Kidney (tissue), 13 donors: ENCODE measurements at regions not wholly inside any gene's neighbourhood (a gene's known extent, or its start where the extent isn't known, plus 50 kb on each side); places are given as distances from the start of the nearest gene placed in this dataset.
"Not testable (repeated sequence)": the region's sequence is repeated elsewhere in the genome, so short reads cannot be mapped to it uniquely, and the experiment has no call there.

ENCODE experiments used
- DNase-seq, 5 donors: peaks; one replicate each; pipeline ENCODE4 v3.0.0-alpha.2; 2013 to 2020
- FAIRE-seq: peaks from 2 replicates; lab custom pipeline; 2012; peaks lifted over from hg19 to GRCh38; lab: Jason Lieb, UNC
- H3K27ac ChIP-seq, 2 donors: one replicate each; pipeline ENCODE4 v1.7.0; 2013; ENCODE audit warnings: low read depth in 2 of 2, low read length in 2 of 2, inconsistent platforms in 1 of 2
- H3K27me3 ChIP-seq: one replicate; pipeline ENCODE4 v1.7.1; 2013; ENCODE audit warnings: low read length, inconsistent platforms; ENCODE audit not compliant: control insufficient read depth, insufficient read depth
- H3K36me3 ChIP-seq, 3 donors: one replicate each; pipeline versions ENCODE4 v1.7.0 to v1.7.1; 2013; ENCODE audit warnings: low read length in 3 of 3, control low read depth in 1 of 3, inconsistent platforms in 1 of 3; ENCODE audit not compliant: insufficient read depth in 3 of 3, control insufficient read depth in 2 of 3
- H3K4me1 ChIP-seq, 3 donors: one replicate each; pipeline versions ENCODE4 v1.7.0 to v1.7.1; 2013; ENCODE audit warnings: low read length in 3 of 3, inconsistent platforms in 1 of 3, low read depth in 1 of 3; ENCODE audit not compliant: control insufficient read depth in 2 of 3, insufficient read depth in 2 of 3
- H3K4me3 ChIP-seq, 3 donors: one replicate each; pipeline versions ENCODE4 v1.7.0 to v1.8.1; 2013; ENCODE audit warnings: low read length in 3 of 3, control low read depth in 1 of 3, inconsistent platforms in 1 of 3
- H3K9ac ChIP-seq, 3 donors: one replicate each; pipeline versions ENCODE4 v1.7.0 to v1.7.1; 2013; ENCODE audit warnings: low read length in 3 of 3, control low read depth in 1 of 3, inconsistent platforms in 1 of 3
- H3K9me3 ChIP-seq, 3 donors: one replicate each; pipeline versions ENCODE4 v1.7.0 to v1.7.1; 2013; ENCODE audit warnings: low read length in 3 of 3, control low read depth in 1 of 3, inconsistent platforms in 1 of 3; ENCODE audit not compliant: control insufficient read depth in 2 of 3, insufficient read depth in 1 of 3
- intact Hi-C: fragments of 100-400 bp; cut with DNase I; formaldehyde crosslinking; loops from one replicate; pipeline ENCODE4 v1.11.1; 2022
- TF ChIP-seq, protein P1 (sequence below): IDR thresholded peaks from 3 replicates; pipeline ENCODE4 v1.5.1; 2012; ENCODE audit warnings: mild to moderate bottlenecking, moderate library complexity, borderline replicate concordance; ENCODE audit not compliant: insufficient read depth; ENCODE audit errors: extremely low read depth
- donor health status: control.
- donor health status: control.
- donor health status: control.
- donor health status: control.
- donor health status: control.
- donor health status: DM: yes; HTN: yes; CAD: no.
- donor health status: Normal renal cell carcinoma (clear cell type).

DNA sequence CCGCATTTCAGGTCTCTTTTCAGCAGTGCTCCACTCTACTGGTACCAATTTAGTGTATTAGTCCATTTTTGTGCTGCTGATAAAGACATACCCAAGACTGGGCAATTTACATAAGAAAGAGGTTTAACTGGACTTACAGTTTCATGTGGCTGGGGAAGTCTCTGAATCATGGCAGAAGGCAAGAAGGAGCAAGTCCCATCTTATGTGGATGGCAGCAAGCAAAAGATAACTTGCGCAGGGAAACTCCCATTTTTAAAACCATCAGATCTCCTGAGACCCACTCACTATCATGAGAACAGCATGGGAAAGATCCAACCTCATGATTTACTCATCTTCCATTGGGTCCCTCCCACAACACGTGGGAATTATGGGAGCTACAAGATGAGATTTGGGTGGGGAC lies 231.0 kb upstream of the TNC start:
- H3K4me3 ChIP-seq: not testable (repeated sequence)

DNA sequence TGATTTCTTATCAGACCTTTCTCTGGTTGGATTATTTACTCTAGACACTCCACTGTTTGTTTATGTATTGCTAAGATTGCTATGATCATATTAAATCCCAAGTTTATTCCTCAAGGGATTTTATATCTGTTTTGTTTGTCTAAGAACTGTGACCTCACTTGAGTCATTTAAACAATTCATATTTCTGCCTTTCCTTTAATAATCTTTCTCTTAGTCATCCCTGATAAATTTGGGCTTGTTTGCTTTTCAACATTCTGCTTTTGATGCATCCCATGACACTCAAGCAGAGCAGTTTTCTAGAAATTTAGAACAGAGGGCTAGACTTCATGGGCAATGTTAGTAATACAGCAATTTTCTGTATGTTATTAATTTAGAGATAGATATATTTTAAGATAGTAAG lies 231.6 kb upstream of the TNC start:
- H3K27me3 ChIP-seq: no peaks in the 10 kb centered on the region
- DNase-seq: no peak
- no peak overlapping the region for H3K4me3 ChIP-seq
- intact Hi-C loops: no loop called here
- no peaks in the 10 kb centered on the region for H3K36me3 ChIP-seq
- peaks cover 0 to 3% (median 0%) of the 10 kb centered on the region in 3 donors for H3K9me3 ChIP-seq
- no peak overlapping the region for H3K9ac ChIP-seq
- no peaks in the 10 kb centered on the region for H3K4me1 ChIP-seq
- FAIRE-seq: no peak
- no peak overlapping the region for H3K27ac ChIP-seq
- TF ChIP-seq, protein P1, sequence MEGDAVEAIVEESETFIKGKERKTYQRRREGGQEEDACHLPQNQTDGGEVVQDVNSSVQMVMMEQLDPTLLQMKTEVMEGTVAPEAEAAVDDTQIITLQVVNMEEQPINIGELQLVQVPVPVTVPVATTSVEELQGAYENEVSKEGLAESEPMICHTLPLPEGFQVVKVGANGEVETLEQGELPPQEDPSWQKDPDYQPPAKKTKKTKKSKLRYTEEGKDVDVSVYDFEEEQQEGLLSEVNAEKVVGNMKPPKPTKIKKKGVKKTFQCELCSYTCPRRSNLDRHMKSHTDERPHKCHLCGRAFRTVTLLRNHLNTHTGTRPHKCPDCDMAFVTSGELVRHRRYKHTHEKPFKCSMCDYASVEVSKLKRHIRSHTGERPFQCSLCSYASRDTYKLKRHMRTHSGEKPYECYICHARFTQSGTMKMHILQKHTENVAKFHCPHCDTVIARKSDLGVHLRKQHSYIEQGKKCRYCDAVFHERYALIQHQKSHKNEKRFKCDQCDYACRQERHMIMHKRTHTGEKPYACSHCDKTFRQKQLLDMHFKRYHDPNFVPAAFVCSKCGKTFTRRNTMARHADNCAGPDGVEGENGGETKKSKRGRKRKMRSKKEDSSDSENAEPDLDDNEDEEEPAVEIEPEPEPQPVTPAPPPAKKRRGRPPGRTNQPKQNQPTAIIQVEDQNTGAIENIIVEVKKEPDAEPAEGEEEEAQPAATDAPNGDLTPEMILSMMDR: no peak

More for the DNA sequence above, 231.0 kb upstream of the TNC start:
- H3K27me3 ChIP-seq, FAIRE-seq, H3K9me3 ChIP-seq, H3K36me3 ChIP-seq, H3K9ac ChIP-seq, H3K4me1 ChIP-seq, intact Hi-C loops, DNase-seq, H3K27ac ChIP-seq: not testable (repeated sequence)

DNA sequence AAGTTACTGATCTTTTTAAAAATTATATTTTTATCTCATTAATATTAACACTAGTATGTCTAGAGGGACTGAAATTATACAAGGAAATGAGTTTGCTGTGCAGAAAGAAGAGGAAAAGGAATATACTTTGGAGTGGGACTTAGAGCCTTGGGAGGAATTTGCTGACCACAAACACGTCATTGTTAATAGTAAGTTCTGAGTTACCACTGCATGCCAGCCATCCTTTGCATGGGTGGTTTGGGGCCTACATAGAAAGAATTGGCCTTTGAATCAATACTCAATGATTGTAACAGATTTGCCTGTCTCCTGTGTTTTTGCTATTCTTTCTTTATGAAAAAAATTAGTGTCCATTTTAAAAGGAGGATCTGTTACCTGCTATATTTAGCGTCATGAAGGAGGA lies 232.6 kb upstream of the TNC start:
- Histone ChIP-seq H3K9ac (no peak overlapping the region), H3K36me3 (no peaks in the 10 kb centered on the region), H3K27ac (no peak overlapping the region), H3K4me3 (no peak overlapping the region), H3K27me3 (no peaks in the 10 kb centered on the region), H3K9me3 (peaks cover 0 to 3% (median 0%) of the 10 kb centered on the region in 3 donors), H3K4me1 (no peaks in the 10 kb centered on the region)
- DNase-seq (no peak), FAIRE-seq (no peak)
- TF ChIP-seq, protein P1: no peak
- intact Hi-C loops: no loop called here

DNA sequence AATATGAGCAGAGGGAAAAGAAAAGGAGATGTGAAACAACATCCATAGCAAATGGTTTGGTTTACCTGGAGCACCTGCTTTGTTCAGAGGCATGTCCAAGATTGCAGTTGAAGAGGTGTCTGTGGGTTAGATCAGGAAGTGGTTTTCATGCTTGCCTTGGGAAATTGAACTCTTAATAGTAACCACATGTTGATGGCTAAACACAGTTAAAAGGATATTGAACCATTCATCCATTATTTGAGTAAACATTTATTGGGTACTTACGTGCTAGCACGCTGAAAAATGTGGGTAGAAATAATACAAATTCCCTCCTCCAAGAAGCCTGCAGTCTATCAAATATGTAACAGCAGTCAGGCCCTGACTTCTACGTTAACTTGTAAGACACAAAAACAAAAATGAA lies 235.7 kb upstream of the TNC start:
- H3K9me3 ChIP-seq: no peaks in the 10 kb centered on the region
- no peaks in the 10 kb centered on the region for H3K27me3 ChIP-seq
- TF ChIP-seq, protein P1: no peak
- no peak overlapping the region for H3K9ac ChIP-seq
- H3K27ac ChIP-seq: no peak overlapping the region
- no peak overlapping the region for H3K4me3 ChIP-seq
- FAIRE-seq (no peak), DNase-seq (no peak)
- no peaks in the 10 kb centered on the region for H3K36me3 ChIP-seq
- intact Hi-C loops: no loop called here
- H3K4me1 ChIP-seq: no peaks in the 10 kb centered on the region
